DND-41 (cell line): ENCODE measurements at regions not wholly inside any gene's neighbourhood (a gene's known extent, or its start where the extent isn't known, plus 50 kb on each side); places are given as distances from the start of the nearest gene placed in this dataset.

ENCODE experiments used
- ATAC-seq: fragments of 200-7000 bp; cut with Tn5 transposase; 3 replicates; pipeline ENCODE4 v1.9.1; 2021; ENCODE audit warnings: low read depth; ENCODE audit not compliant: insufficient read depth
- DNase-seq: peaks from one replicate; pipeline ENCODE4 v3.0.0-alpha.2; 2020
- H2AFZ ChIP-seq: 2 replicates; pipeline ENCODE4 v1.6.0; 2012; ENCODE audit warnings: low read depth, low read length
- H3K27ac ChIP-seq: 2 replicates; pipeline ENCODE4 v1.5.1; 2012; ENCODE audit warnings: low read length, inconsistent platforms
- H3K27me3 ChIP-seq: fragments of 200-600 bp; sonication (generic); 2 replicates; pipeline ENCODE4 v1.6.0; 2012; ENCODE audit warnings: low read length, mild to moderate bottlenecking, inconsistent platforms; ENCODE audit not compliant: insufficient read depth, poor library complexity
- H3K36me3 ChIP-seq: 2 replicates; pipeline ENCODE4 v1.5.1; 2012; ENCODE audit warnings: low read length, inconsistent platforms; ENCODE audit not compliant: insufficient read depth
- H3K4me1 ChIP-seq: 2 replicates; pipeline ENCODE4 v1.5.1; 2012; ENCODE audit warnings: mild to moderate bottlenecking, low read length; ENCODE audit not compliant: insufficient read depth
- H3K4me2 ChIP-seq: 2 replicates; pipeline ENCODE4 v1.6.0; 2012; ENCODE audit warnings: mild to moderate bottlenecking, moderate library complexity, low read length, inconsistent platforms; ENCODE audit not compliant: insufficient read depth
- H3K4me3 ChIP-seq, 2 experiments: fragments of 200-600 bp in 1 of 2; shearing (Covaris generic) in 1 of 2; 2 replicates each; pipeline ENCODE4 v1.5.1; 2012 to 2016; ENCODE audit warnings: inconsistent platforms in 2 of 2, low read length in 2 of 2, mild to moderate bottlenecking in 2 of 2, low read depth in 1 of 2, moderate library complexity in 1 of 2
- H3K79me2 ChIP-seq: 2 replicates; pipeline ENCODE4 v1.6.0; 2012; ENCODE audit warnings: low read length, inconsistent platforms; ENCODE audit not compliant: insufficient read depth
- H3K9ac ChIP-seq: 2 replicates; pipeline ENCODE4 v1.6.0; 2012; ENCODE audit warnings: low read depth, mild to moderate bottlenecking, inconsistent platforms, low read length, moderate library complexity
- H3K9me3 ChIP-seq: 2 replicates; pipeline ENCODE4 v1.5.1; 2012; ENCODE audit warnings: low read length, moderate library complexity, mild to moderate bottlenecking, inconsistent platforms; ENCODE audit not compliant: insufficient read depth, severe bottlenecking
- H4K20me1 ChIP-seq: 2 replicates; pipeline ENCODE4 v1.6.0; 2012; ENCODE audit warnings: low read length; ENCODE audit not compliant: insufficient read depth
- CTCF ChIP-seq: IDR thresholded peaks from 2 replicates; pipeline ENCODE4 v1.5.1; 2012; ENCODE audit warnings: borderline replicate concordance, low read length, moderate library complexity, mild to moderate bottlenecking; ENCODE audit not compliant: poor library complexity, severe bottlenecking; ENCODE audit errors: extremely low read depth
- EZH2 ChIP-seq: IDR thresholded peaks from 3 replicates; pipeline ENCODE4 v1.6.1; 2012; ENCODE audit warnings: borderline replicate concordance, low read depth, mild to moderate bottlenecking, moderate library complexity, low read length, inconsistent platforms; ENCODE audit not compliant: severe bottlenecking

- no peaks in the 10 kb centered on the region for H3K9me3 ChIP-seq
Measured at GRCh38 chr7:142604671-142605070, 144.6 kb upstream of the PRSS1 start.

GRCh38 chr7:142603870-142604448 lies 145.3 kb upstream of the PRSS1 start:
- TF ChIP-seq EZH2: no peak
- TF ChIP-seq CTCF: peak; percentile 86
- no peak overlapping the region for H2AFZ ChIP-seq
- H3K4me3 ChIP-seq: no peak overlapping the region
- H3K27ac ChIP-seq: peak overlapping the region; percentile 92
- DNase-seq (peak; percentile 74), ATAC-seq (peak; percentile 57)
- peaks cover 85% of the 10 kb centered on the region for H3K4me1 ChIP-seq
- peaks cover 45% of the 10 kb centered on the region for H3K79me2 ChIP-seq
- peak overlapping the region; percentile 48 for H3K4me2 ChIP-seq
- peak overlapping the region; percentile 45 for H3K9ac ChIP-seq
- H3K9me3 ChIP-seq: no peaks in the 10 kb centered on the region
- no peaks in the 10 kb centered on the region for H3K36me3 ChIP-seq
- H4K20me1 ChIP-seq: no peaks in the 10 kb centered on the region
- no peaks in the 10 kb centered on the region for H3K27me3 ChIP-seq

More at GRCh38 chr7:142604671-142605070, 144.6 kb upstream of the PRSS1 start:
- peak overlapping the region; percentile 45 for H3K9ac ChIP-seq
- no peak for DNase-seq
- peaks cover 87% of the 10 kb centered on the region for H3K4me1 ChIP-seq
- H3K36me3 ChIP-seq: no peaks in the 10 kb centered on the region
- H3K4me2 ChIP-seq: peak overlapping the region; percentile 48; the same call in 1 of the 2 replicates
- ATAC-seq: no peak
- no peak overlapping the region for H2AFZ ChIP-seq
- H4K20me1 ChIP-seq: no peaks in the 10 kb centered on the region
- H3K27me3 ChIP-seq: no peaks in the 10 kb centered on the region
- peak overlapping the region; percentile 92 for H3K27ac ChIP-seq
- H3K4me3 ChIP-seq: no peak overlapping the region
- TF ChIP-seq CTCF: no peak
- TF ChIP-seq EZH2: no peak
- H3K79me2 ChIP-seq: peaks cover 52% of the 10 kb centered on the region

- H3K4me2 ChIP-seq: no peak overlapping the region
- DNase-seq (no peak), ATAC-seq (peak; percentile 67)
- H3K4me3 ChIP-seq: no peak overlapping the region
- H3K4me1 ChIP-seq: peaks cover 85% of the 10 kb centered on the region
- H3K27me3 ChIP-seq: no peaks in the 10 kb centered on the region
- peak overlapping the region; percentile 45; the same call in 1 of the 2 replicates for H2AFZ ChIP-seq
- no peaks in the 10 kb centered on the region for H4K20me1 ChIP-seq
- no peak for TF ChIP-seq EZH2
- no peak for TF ChIP-seq CTCF
- H3K36me3 ChIP-seq: no peaks in the 10 kb centered on the region
- H3K9ac ChIP-seq: peak overlapping the region; percentile 43
- H3K9me3 ChIP-seq: no peaks in the 10 kb centered on the region
- H3K27ac ChIP-seq: peak overlapping the region; percentile 84
- H3K79me2 ChIP-seq: peaks cover 33% of the 10 kb centered on the region
Measured at GRCh38 chr7:142602756-142603155, 146.5 kb upstream of the PRSS1 start.

GRCh38 chr7:142602183-142602582 lies 147.1 kb upstream of the PRSS1 start:
- no peaks in the 10 kb centered on the region for H3K9me3 ChIP-seq
- peaks cover 85% of the 10 kb centered on the region for H3K4me1 ChIP-seq
- peak overlapping the region; percentile 43 for H3K9ac ChIP-seq
- no peaks in the 10 kb centered on the region for H3K36me3 ChIP-seq
- no peaks in the 10 kb centered on the region for H3K27me3 ChIP-seq
- no peak overlapping the region for H2AFZ ChIP-seq
- H3K27ac ChIP-seq: peak overlapping the region; percentile 84
- ATAC-seq (no peak), DNase-seq (no peak)
- no peaks in the 10 kb centered on the region for H4K20me1 ChIP-seq
- no peak overlapping the region for H3K4me2 ChIP-seq
- TF ChIP-seq EZH2 (no peak), CTCF (no peak)
- H3K79me2 ChIP-seq: peaks cover 27% of the 10 kb centered on the region
- H3K4me3 ChIP-seq: no peak overlapping the region
